Kidney epithelial cell (primary cell): ENCODE measurements at regions not wholly inside any gene's neighbourhood (a gene's known extent, or its start where the extent isn't known, plus 50 kb on each side); places are given as distances from the start of the nearest gene placed in this dataset.
"Not testable (repeated sequence)": the region's sequence is repeated elsewhere in the genome, so short reads cannot be mapped to it uniquely, and the experiment has no call there.

Source experiments
- DNase-seq: peaks from one replicate; pipeline ENCODE4 v3.0.0-alpha.2; 2010; ENCODE audit warnings: low read depth
- H3K27me3 ChIP-seq: 2 replicates; pipeline ENCODE4 v1.6.0; 2011; ENCODE audit warnings: low read length; ENCODE audit not compliant: control insufficient read depth, insufficient read depth
- H3K36me3 ChIP-seq: 2 replicates; pipeline ENCODE4 v1.5.1; 2011; ENCODE audit warnings: low read length; ENCODE audit not compliant: control insufficient read depth, insufficient read depth
- H3K4me3 ChIP-seq: 2 replicates; pipeline ENCODE4 v1.5.1; 2011; ENCODE audit warnings: low read depth, mild to moderate bottlenecking, control low read depth, low read length
- CTCF ChIP-seq: IDR thresholded peaks from 2 replicates; pipeline ENCODE4 v1.5.1; 2011; ENCODE audit warnings: mild to moderate bottlenecking, moderate library complexity, low read length, control low read depth, inconsistent platforms; ENCODE audit not compliant: insufficient read depth, poor library complexity, severe bottlenecking

- DNase-seq, H3K36me3 ChIP-seq, H3K27me3 ChIP-seq, H3K4me3 ChIP-seq: not testable (repeated sequence)
These were observed 91.6 kb upstream of the LRPAP1 start for GRCh38 chr4:3623809-3624329.

DNA sequence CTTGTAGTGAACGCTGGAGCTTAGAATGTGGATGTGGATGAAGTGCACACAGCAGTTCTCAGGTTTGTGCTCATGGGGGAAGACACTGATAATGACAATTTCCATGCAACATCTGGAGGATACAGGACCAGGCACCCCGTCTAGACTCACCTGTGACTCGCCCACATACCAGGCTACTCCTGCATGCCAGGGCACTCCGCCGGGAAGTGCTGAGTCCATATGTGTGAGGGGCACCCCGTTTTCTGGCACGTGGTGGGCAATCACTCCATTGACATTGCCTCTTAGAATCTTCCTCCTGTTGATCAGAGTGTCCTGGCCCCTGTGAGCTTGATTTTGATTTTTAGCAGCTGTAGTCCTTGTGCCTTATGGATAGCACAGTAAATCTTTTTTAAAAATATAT is 90.9 kb upstream of the LRPAP1 start:
- H3K4me3 ChIP-seq, result no peak overlapping the region
- DNase-seq, result no peak
- H3K27me3 ChIP-seq, result no peaks in the 10 kb centered on the region
- H3K36me3 ChIP-seq, result no peaks in the 10 kb centered on the region
- TF ChIP-seq CTCF, result no peak

GRCh38 chr4:3620365-3620764 is 88.1 kb upstream of the LRPAP1 start:
- not testable (repeated sequence) for DNase-seq, H3K27me3 ChIP-seq, H3K36me3 ChIP-seq, H3K4me3 ChIP-seq

- DNase-seq, H3K4me3 ChIP-seq, H3K36me3 ChIP-seq, H3K27me3 ChIP-seq: not testable (repeated sequence)
These were observed 87.5 kb upstream of the LRPAP1 start for GRCh38 chr4:3619698-3620097.

DNA sequence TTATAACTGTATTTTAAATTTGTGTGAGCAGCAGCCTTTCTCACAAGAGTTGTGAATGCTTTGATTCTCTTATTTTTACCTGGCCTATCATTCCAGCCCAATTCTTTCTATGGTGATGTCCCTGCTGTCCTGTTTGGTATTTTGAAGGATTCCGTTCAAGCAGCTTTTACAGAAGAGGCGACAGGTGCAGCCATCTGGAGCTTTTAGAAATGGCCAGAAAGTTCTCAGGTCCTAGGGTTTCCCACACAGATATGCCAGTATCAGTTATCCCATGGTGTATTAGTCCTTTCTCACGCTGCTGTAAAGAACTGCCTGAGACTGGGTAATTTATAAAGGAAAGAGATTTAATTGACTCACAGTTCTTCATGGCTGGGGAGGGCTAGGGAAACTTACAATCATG is 86.1 kb upstream of the LRPAP1 start:
- H3K36me3 ChIP-seq, DNase-seq, H3K27me3 ChIP-seq, H3K4me3 ChIP-seq: not testable (repeated sequence)

DNA sequence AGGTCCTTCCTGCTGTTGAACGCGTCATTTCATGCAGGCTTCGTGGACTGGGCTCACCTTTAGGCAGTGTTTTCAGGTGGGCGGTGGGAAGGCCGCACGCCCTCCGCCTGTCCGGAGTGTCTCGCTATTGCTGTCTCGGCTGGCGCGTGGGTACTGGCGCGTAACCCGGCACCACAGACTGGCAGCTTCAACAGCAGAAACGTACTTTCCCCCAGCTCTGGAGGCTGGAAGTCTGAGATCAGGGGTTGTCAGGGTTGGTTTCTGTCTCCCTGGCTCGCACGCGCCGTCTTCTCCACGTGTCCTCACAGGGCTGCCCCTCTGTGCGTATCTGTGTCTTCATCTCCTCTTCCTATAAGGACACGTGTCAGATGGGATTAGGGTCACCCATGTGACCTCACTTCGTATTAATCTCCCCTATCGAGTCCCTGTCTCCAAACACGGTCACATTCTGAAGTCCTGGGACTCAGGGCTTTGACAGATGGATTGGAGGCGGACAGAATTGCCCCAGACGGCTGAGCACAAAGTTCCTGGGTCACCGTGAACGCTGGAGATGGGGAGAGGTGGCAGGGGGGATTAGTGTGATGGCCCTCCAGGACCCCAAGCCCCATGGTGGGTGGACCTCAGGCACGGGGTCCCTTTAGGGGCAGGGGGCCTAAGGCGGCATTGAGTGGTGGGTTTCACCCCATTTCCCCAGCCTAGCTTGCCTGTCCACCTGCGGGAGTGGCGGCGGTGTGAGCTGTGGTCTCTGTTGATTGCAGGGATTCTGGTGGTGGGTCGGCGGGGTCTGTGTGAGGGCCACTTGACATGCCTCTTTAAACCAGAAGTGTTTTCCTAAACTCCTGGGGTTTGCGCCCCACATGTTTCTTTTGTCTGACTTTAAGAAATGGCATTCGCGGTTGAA is 83.4 kb upstream of the LRPAP1 start:
- no peak for DNase-seq
- Histone ChIP-seq H3K36me3 (no peaks in the 10 kb centered on the region), H3K27me3 (no peaks in the 10 kb centered on the region), H3K4me3 (no peak overlapping the region)
- no peak for TF ChIP-seq CTCF

GRCh38 chr4:3614731-3614980 is 82.4 kb upstream of the LRPAP1 start:
- no peaks in the 10 kb centered on the region for H3K36me3 ChIP-seq
- H3K4me3 ChIP-seq, result no peak overlapping the region
- DNase-seq, result no peak
- TF ChIP-seq CTCF, result no peak
- no peaks in the 10 kb centered on the region for H3K27me3 ChIP-seq

- no peaks in the 10 kb centered on the region for H3K36me3 ChIP-seq
- no peak for DNase-seq
- H3K27me3 ChIP-seq, result no peaks in the 10 kb centered on the region
- no peak overlapping the region for H3K4me3 ChIP-seq
- TF ChIP-seq CTCF, result no peak
These were observed 81.9 kb upstream of the LRPAP1 start for GRCh38 chr4:3613967-3614730.
